Caco-2 (cell line): ENCODE measurements at regions not wholly inside any gene's neighbourhood (a gene's known extent, or its start where the extent isn't known, plus 50 kb on each side); places are given as distances from the start of the nearest gene placed in this dataset.

ENCODE experiments used
- BruUV-seq: library from RNA; stranded (reverse); fragments of 400-500 nt; replicated peaks from 2 replicates; lab custom pipeline; 2021; lab: Mats Ljungman, UMichigan
- CTCF ChIA-PET: fragments of 300-600 bp; sonication (Branson Sonifier 250); formaldehyde crosslinking; loops from one replicate; lab custom pipeline; 2022; ENCODE audit warnings: antibody characterized with exemption; lab: Charles Lee
- POLR2A ChIA-PET: fragments of 300-600 bp; sonication (Branson Sonifier 250); formaldehyde crosslinking; loops from one replicate; lab custom pipeline; 2022; ENCODE audit warnings: antibody characterized with exemption; lab: Charles Lee
- DNase-seq, 2 experiments: peaks; one replicate each; pipeline versions ENCODE4 v3.0.0 to v3.0.0-alpha.2; 2020 to 2022
- H3K27me3 ChIP-seq: replicated peaks from 2 replicates; pipeline ENCODE4 v1.6.0; 2011; ENCODE audit warnings: low read length; ENCODE audit not compliant: control insufficient read depth, insufficient read depth
- H3K36me3 ChIP-seq: 2 replicates; pipeline ENCODE4 v1.5.1; 2011; ENCODE audit warnings: low read length; ENCODE audit not compliant: control insufficient read depth, insufficient read depth
- H3K4me1 ChIP-seq: fragments of 250-450 bp; sonication (Bioruptor Pico); 2 replicates; pipeline ENCODE4 v1.5.1; 2020; ENCODE audit warnings: mild to moderate bottlenecking
- H3K4me3 ChIP-seq: 2 replicates; pipeline ENCODE4 v1.5.1; 2011; ENCODE audit warnings: low read depth, mild to moderate bottlenecking, control low read depth, low read length
- H3K9me3 ChIP-seq: fragments of 250-450 bp; sonication (Bioruptor Pico); 2 replicates; pipeline ENCODE4 v1.5.1; 2020; ENCODE audit warnings: mild to moderate bottlenecking, moderate library complexity
- H3K27ac Mint-ChIP-seq: one replicate; pipeline ENCODE4 v1.8.0; 2022; ENCODE audit warnings: mixed read lengths; ENCODE audit not compliant: unreplicated experiment
- H3K27me3 Mint-ChIP-seq: one replicate; pipeline ENCODE4 v1.8.0; 2022; ENCODE audit warnings: mixed read lengths; ENCODE audit not compliant: insufficient read depth, unreplicated experiment
- H3K36me3 Mint-ChIP-seq: one replicate; pipeline ENCODE4 v1.8.0; 2022; ENCODE audit warnings: mild to moderate bottlenecking, mixed read lengths; ENCODE audit not compliant: insufficient read depth, unreplicated experiment
- H3K4me1 Mint-ChIP-seq: one replicate; pipeline ENCODE4 v1.8.0; 2022; ENCODE audit warnings: low read depth, mixed read lengths; ENCODE audit not compliant: unreplicated experiment
- H3K4me3 Mint-ChIP-seq: one replicate; pipeline ENCODE4 v1.8.0; 2022; ENCODE audit warnings: mild to moderate bottlenecking, moderate library complexity, mixed read lengths; ENCODE audit not compliant: unreplicated experiment
- H3K9me3 Mint-ChIP-seq: one replicate; pipeline ENCODE4 v1.8.0; 2022; ENCODE audit warnings: mixed read lengths; ENCODE audit not compliant: unreplicated experiment
- CTCF ChIP-seq, 2 experiments: fragments of 200-600 bp in 1 of 2; IDR thresholded peaks; 1 replicate in 1 of 2; 2 replicates in 1 of 2; pipeline versions ENCODE4 v1.5.1 to v1.8.0; 2011 to 2022; ENCODE audit warnings: antibody characterized with exemption in 1 of 2, control low read depth in 1 of 2, inconsistent platforms in 1 of 2, low read depth in 1 of 2, low read length in 1 of 2, mild to moderate bottlenecking in 1 of 2, moderate library complexity in 1 of 2; ENCODE audit not compliant: insufficient read depth in 1 of 2, severe bottlenecking in 1 of 2, unreplicated experiment in 1 of 2
- intact Hi-C: fragments of 100-400 bp; cut with micrococcal nuclease; formaldehyde crosslinking; loops from one replicate; pipeline ENCODE4 v1.10.0; 2022; ENCODE audit not compliant: unreplicated experiment

GRCh38 chr11:130636722-130637464, 188.4 kb downstream of the ADAMTS15 start:
- no peak overlapping the region for H3K4me3 ChIP-seq
- ChIA-PET POLR2A (interaction anchor here (0.5 kb wide), 1 partner anchor 91 kb away, joined by 3 read pairs; no protein-coding TSS in a partner anchor), CTCF (interaction anchor here (1.3 kb wide), 1 partner anchor 206 kb away, joined by 3 read pairs; no protein-coding TSS in a partner anchor)
- no peaks in the 10 kb centered on the region; the same call in 1 of the 2 replicates for H3K27me3 ChIP-seq
- Mint-ChIP-seq H3K4me3 (no peak overlapping the region), H3K36me3 (no peaks in the 10 kb centered on the region), H3K27me3 (peaks cover 11% of the 10 kb centered on the region), H3K4me1 (peaks cover 6% of the 10 kb centered on the region), H3K9me3 (no peaks in the 10 kb centered on the region), H3K27ac (no peak overlapping the region)
- BruUV-seq = no TSS peak
- intact Hi-C loops = no loop called here
- DNase-seq = no peak
- no peaks in the 10 kb centered on the region for H3K9me3 ChIP-seq
- peaks cover 7% of the 10 kb centered on the region; the same call in 1 of the 2 replicates for H3K4me1 ChIP-seq
- TF ChIP-seq CTCF (IDR thresholded peaks at IDR 0.05; ENCODE audit: insufficient read depth in 1 of 2, low read depth in 1 of 2, low read length in 1 of 2, severe bottlenecking in 1 of 2, unreplicated experiment in 1 of 2) = no peak
- H3K36me3 ChIP-seq = no peaks in the 10 kb centered on the region

GRCh38 chr11:130637566-130637965, 189.1 kb downstream of the ADAMTS15 start:
- Mint-ChIP-seq H3K9me3 (no peaks in the 10 kb centered on the region), H3K4me1 (peaks cover 6% of the 10 kb centered on the region), H3K4me3 (no peak overlapping the region), H3K27me3 (peaks cover 8% of the 10 kb centered on the region), H3K36me3 (no peaks in the 10 kb centered on the region), H3K27ac (no peak overlapping the region)
- TF ChIP-seq CTCF (IDR thresholded peaks at IDR 0.05; ENCODE audit: insufficient read depth in 1 of 2, low read depth in 1 of 2, low read length in 1 of 2, severe bottlenecking in 1 of 2, unreplicated experiment in 1 of 2) = no peak
- no TSS peak for BruUV-seq
- Histone ChIP-seq H3K9me3 (no peaks in the 10 kb centered on the region), H3K36me3 (no peaks in the 10 kb centered on the region), H3K4me3 (no peak overlapping the region), H3K27me3 (no peaks in the 10 kb centered on the region; the same call in 1 of the 2 replicates), H3K4me1 (peaks cover 7% of the 10 kb centered on the region; the same call in 1 of the 2 replicates)
- ChIA-PET CTCF (no interaction called here), POLR2A (no interaction called here)
- DNase-seq = no peak
- intact Hi-C loops = no loop called here

- Mint-ChIP-seq H3K36me3 (no peaks in the 10 kb centered on the region), H3K4me1 (peaks cover 6% of the 10 kb centered on the region), H3K27ac (no peak overlapping the region), H3K27me3 (peaks cover 8% of the 10 kb centered on the region), H3K4me3 (no peak overlapping the region), H3K9me3 (no peaks in the 10 kb centered on the region)
- peaks cover 7% of the 10 kb centered on the region; the same call in 1 of the 2 replicates for H3K4me1 ChIP-seq
- no TSS peak for BruUV-seq
- no peaks in the 10 kb centered on the region; the same call in 1 of the 2 replicates for H3K27me3 ChIP-seq
- ChIA-PET POLR2A (no interaction called here), CTCF (no interaction called here)
- H3K4me3 ChIP-seq = no peak overlapping the region
- intact Hi-C loops = no loop called here
- H3K36me3 ChIP-seq = no peaks in the 10 kb centered on the region
- no peaks in the 10 kb centered on the region for H3K9me3 ChIP-seq
- TF ChIP-seq CTCF (IDR thresholded peaks at IDR 0.05; ENCODE audit: insufficient read depth in 1 of 2, low read depth in 1 of 2, low read length in 1 of 2, severe bottlenecking in 1 of 2, unreplicated experiment in 1 of 2) = no peak
- no peak for DNase-seq
Observed at GRCh38 chr11:130638033-130638432, 189.6 kb downstream of the ADAMTS15 start.
